B cell (primary cell): ENCODE measurements at regions not wholly inside any gene's neighbourhood (a gene's known extent, or its start where the extent isn't known, plus 50 kb on each side); places are given as distances from the start of the nearest gene placed in this dataset.

Experiments
- ATAC-seq: fragments of 200-7000 bp; cut with Tn5 transposase; one replicate; pipeline ENCODE4 v1.10.0; 2021; ENCODE audit warnings: low read depth, mild to moderate bottlenecking, moderate number of reproducible peaks, moderate library complexity
- CTCF ChIA-PET: fragments of 350-600 bp; sonication (Branson Sonifier 250); formaldehyde crosslinking; loops from one replicate; lab custom pipeline; 2021; ENCODE audit warnings: antibody characterized with exemption, inconsistent platforms; lab: Charles Lee
- POLR2A ChIA-PET: fragments of 350-600 bp; sonication (Branson Sonifier 250); formaldehyde crosslinking; loops from one replicate; lab custom pipeline; 2021; ENCODE audit warnings: antibody characterized with exemption; lab: Charles Lee
- DNase-seq: peaks from one replicate; pipeline ENCODE4 v3.0.0; 2013
- H2AFZ ChIP-seq: 2 replicates; pipeline ENCODE4 v1.6.1; 2012; ENCODE audit warnings: mild to moderate bottlenecking, low read depth, low read length; ENCODE audit not compliant: insufficient read depth, poor library complexity, severe bottlenecking
- H3K27ac ChIP-seq, 2 donors: 1 replicate in 1 of 2; 2 replicates in 1 of 2; pipeline ENCODE4 v1.5.1; 2012 to 2013; ENCODE audit warnings: low read length in 2 of 2, mild to moderate bottlenecking in 2 of 2, moderate library complexity in 1 of 2
- H3K27me3 ChIP-seq, 4 experiments: fragments of 200-600 bp in 1 of 4; sonication (generic) in 1 of 4; replicated peaks in 1 of 4; 1 replicate in 2 of 4; 2 replicates in 2 of 4; pipeline versions ENCODE4 v1.6.1 to v1.7.0; 2013 to 2016; ENCODE audit warnings: low read length in 3 of 4, mild to moderate bottlenecking in 2 of 4, mixed read lengths in 1 of 4, moderate library complexity in 1 of 4; ENCODE audit not compliant: insufficient read depth in 4 of 4, control insufficient read depth in 3 of 4; ENCODE audit errors: control extremely low read depth in 1 of 4
- H3K36me3 ChIP-seq, 2 experiments: replicated peaks in 1 of 2; 1 replicate in 1 of 2; 2 replicates in 1 of 2; pipeline versions ENCODE4 v1.6.1 to v1.7.1; 2013; ENCODE audit warnings: low read length in 1 of 2; ENCODE audit not compliant: insufficient read depth in 2 of 2, control insufficient read depth in 1 of 2; ENCODE audit errors: control extremely low read depth in 1 of 2, extremely low read depth in 1 of 2
- H3K4me1 ChIP-seq, 2 donors: fragments of 200-600 bp in 1 of 2; sonication (generic) in 1 of 2; 1 replicate in 1 of 2; 2 replicates in 1 of 2; pipeline versions ENCODE4 v1.5.1 to v1.6.1; 2013 to 2017; ENCODE audit warnings: low read length in 2 of 2; ENCODE audit not compliant: control insufficient read depth in 2 of 2, insufficient read depth in 2 of 2
- H3K4me2 ChIP-seq: replicated peaks from 2 replicates; pipeline ENCODE3; 2012; ENCODE audit warnings: mild to moderate bottlenecking, low read depth, low read length; ENCODE audit not compliant: poor library complexity, severe bottlenecking
- H3K4me3 ChIP-seq, 5 experiments: fragments of 200-600 bp in 1 of 5; sonication (generic) in 1 of 5; 1 replicate in 3 of 5; 2 replicates in 2 of 5; pipeline versions ENCODE4 v1.5.1 to v1.7.0; 2011 to 2016; ENCODE audit warnings: low read length in 4 of 5, mild to moderate bottlenecking in 4 of 5, low read depth in 2 of 5, control low read depth in 1 of 5, moderate library complexity in 1 of 5; ENCODE audit not compliant: insufficient read depth in 1 of 5; ENCODE audit errors: control extremely low read depth in 1 of 5, extremely low read depth in 1 of 5
- H3K79me2 ChIP-seq: fragments of 200-600 bp; sonication (generic); one replicate; pipeline ENCODE4 v1.6.0; 2016; ENCODE audit warnings: low read length; ENCODE audit not compliant: control insufficient read depth, insufficient read depth
- H3K9ac ChIP-seq: fragments of 200-600 bp; sonication (generic); 2 replicates; pipeline ENCODE4 v1.6.1; 2017; ENCODE audit warnings: mild to moderate bottlenecking, low read length, moderate library complexity
- H3K9me3 ChIP-seq, 3 donors: one replicate each; pipeline versions ENCODE4 v1.6.1 to v1.7.1; 2013; ENCODE audit warnings: low read length in 2 of 3; ENCODE audit not compliant: control insufficient read depth in 2 of 3, insufficient read depth in 1 of 3; ENCODE audit errors: control extremely low read depth in 1 of 3
- H4K20me1 ChIP-seq: 2 replicates; pipeline ENCODE4 v1.6.0; 2012; ENCODE audit warnings: mild to moderate bottlenecking, low read length; ENCODE audit not compliant: insufficient read depth, control insufficient read depth, poor library complexity, severe bottlenecking
- H3K27ac Mint-ChIP-seq: one replicate; pipeline ENCODE4 v1.8.0; 2021; ENCODE audit warnings: mixed read lengths
- H3K27me3 Mint-ChIP-seq: one replicate; pipeline ENCODE4 v1.8.0; 2021; ENCODE audit warnings: mixed read lengths
- H3K4me1 Mint-ChIP-seq: one replicate; pipeline ENCODE4 v1.8.0; 2021; ENCODE audit warnings: mixed read lengths
- H3K4me3 Mint-ChIP-seq: one replicate; pipeline ENCODE4 v1.8.0; 2021; ENCODE audit warnings: mixed read lengths
- H3K9me3 Mint-ChIP-seq: one replicate; pipeline ENCODE4 v1.8.0; 2022; ENCODE audit warnings: mixed read lengths; ENCODE audit not compliant: insufficient read depth
- EZH2 ChIP-seq: IDR thresholded peaks from 2 replicates; pipeline ENCODE4 v1.6.1; 2012; ENCODE audit warnings: borderline replicate concordance, low read depth, mild to moderate bottlenecking, moderate library complexity, low read length; ENCODE audit not compliant: insufficient read depth, poor library complexity, severe bottlenecking
- WGBS: methylation state at CpG from one replicate; pipeline ENCODE4 v1.1.5; 2013; ENCODE audit warnings: missing lambda C conversion rate; ENCODE audit not compliant: insufficient coverage; 5-methylcytosine and 5-hydroxymethylcytosine counted together
- intact Hi-C: fragments of 100-400 bp; cut with micrococcal nuclease; formaldehyde crosslinking; loops from one replicate; pipeline ENCODE4 v1.10.0; 2022
- TF ChIP-seq, protein P1 (sequence below): fragments of 200-600 bp; IDR thresholded peaks from one replicate; pipeline ENCODE4 v1.8.0; 2022; ENCODE audit warnings: antibody characterized with exemption, mild to moderate bottlenecking

DNA sequence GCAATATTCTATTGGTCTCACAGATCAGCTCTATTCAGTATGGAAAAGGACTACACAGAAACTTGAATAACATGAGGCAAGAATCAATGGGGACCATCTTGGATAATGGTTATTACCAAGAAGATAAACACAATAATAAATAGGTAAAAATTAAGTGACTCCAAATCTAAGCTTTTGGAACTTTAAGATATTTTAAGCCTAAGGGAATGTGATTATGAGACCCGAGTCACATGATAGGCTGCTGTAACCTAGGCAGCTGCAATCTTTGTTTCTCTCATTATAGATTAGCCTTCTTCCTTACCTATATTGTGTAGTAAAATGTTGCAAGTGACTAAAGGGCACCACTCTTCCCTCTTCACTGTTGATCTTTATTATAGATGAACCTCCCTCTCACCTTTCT lies 121.9 kb downstream of the SYT10 start:
- H3K79me2 ChIP-seq = no peaks in the 10 kb centered on the region
- intact Hi-C loops = no loop called here

DNA sequence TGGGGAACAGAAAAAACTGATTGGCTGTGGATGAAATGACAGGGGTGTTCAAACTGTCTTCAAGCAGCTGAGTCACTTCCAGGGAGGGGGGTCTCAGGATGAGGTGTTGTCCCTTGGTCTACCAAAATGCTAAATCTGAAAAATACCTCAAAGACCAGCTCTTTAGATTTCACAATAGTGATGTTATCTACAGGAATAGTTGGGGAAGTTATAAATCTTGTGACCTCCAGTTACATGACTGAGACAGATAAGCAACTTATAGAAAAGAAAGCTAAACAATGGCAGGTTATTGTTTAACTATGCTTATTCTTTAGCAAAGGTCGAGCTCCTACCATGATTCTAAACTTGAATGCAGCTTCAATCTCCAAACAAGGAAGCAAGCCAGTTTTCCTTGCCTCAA lies 125.4 kb downstream of the SYT10 start:
- H3K4me2 ChIP-seq = no peak overlapping the region
- no peak overlapping the region for H3K27ac Mint-ChIP-seq
- intact Hi-C loops = no loop called here
- H2AFZ ChIP-seq = no peak overlapping the region
- no peak overlapping the region for H3K4me3 ChIP-seq
- H4K20me1 ChIP-seq = no peaks in the 10 kb centered on the region
- no peaks in the 10 kb centered on the region for H3K36me3 ChIP-seq
- H3K27ac ChIP-seq = no peak overlapping the region
- no peaks in the 10 kb centered on the region for H3K27me3 ChIP-seq
- H3K79me2 ChIP-seq = no peaks in the 10 kb centered on the region
- no peaks in the 10 kb centered on the region for H3K4me1 Mint-ChIP-seq
- H3K4me1 ChIP-seq = no peaks in the 10 kb centered on the region
- H3K4me3 Mint-ChIP-seq = no peak overlapping the region
- TF ChIP-seq, protein P1, sequence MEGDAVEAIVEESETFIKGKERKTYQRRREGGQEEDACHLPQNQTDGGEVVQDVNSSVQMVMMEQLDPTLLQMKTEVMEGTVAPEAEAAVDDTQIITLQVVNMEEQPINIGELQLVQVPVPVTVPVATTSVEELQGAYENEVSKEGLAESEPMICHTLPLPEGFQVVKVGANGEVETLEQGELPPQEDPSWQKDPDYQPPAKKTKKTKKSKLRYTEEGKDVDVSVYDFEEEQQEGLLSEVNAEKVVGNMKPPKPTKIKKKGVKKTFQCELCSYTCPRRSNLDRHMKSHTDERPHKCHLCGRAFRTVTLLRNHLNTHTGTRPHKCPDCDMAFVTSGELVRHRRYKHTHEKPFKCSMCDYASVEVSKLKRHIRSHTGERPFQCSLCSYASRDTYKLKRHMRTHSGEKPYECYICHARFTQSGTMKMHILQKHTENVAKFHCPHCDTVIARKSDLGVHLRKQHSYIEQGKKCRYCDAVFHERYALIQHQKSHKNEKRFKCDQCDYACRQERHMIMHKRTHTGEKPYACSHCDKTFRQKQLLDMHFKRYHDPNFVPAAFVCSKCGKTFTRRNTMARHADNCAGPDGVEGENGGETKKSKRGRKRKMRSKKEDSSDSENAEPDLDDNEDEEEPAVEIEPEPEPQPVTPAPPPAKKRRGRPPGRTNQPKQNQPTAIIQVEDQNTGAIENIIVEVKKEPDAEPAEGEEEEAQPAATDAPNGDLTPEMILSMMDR = no peak
- TF ChIP-seq EZH2 = no peak
- ATAC-seq = no peak
- ChIA-PET POLR2A (no interaction called here), CTCF (no interaction called here)
- peaks cover 0 to 12% (median 3%) of the 10 kb centered on the region in 3 donors for H3K9me3 ChIP-seq
- no CpG with 5 or more reads among the region's 1 CpG for WGBS
- no peak overlapping the region for H3K9ac ChIP-seq
- no peak for DNase-seq
- H3K9me3 Mint-ChIP-seq = peaks cover 2% of the 10 kb centered on the region
- H3K27me3 Mint-ChIP-seq = no peaks in the 10 kb centered on the region

More for the DNA sequence above, 121.9 kb downstream of the SYT10 start:
- Mint-ChIP-seq H3K4me3 (no peak overlapping the region), H3K4me1 (no peaks in the 10 kb centered on the region), H3K27ac (no peak overlapping the region), H3K27me3 (no peaks in the 10 kb centered on the region), H3K9me3 (peaks cover 5% of the 10 kb centered on the region)
- no peak overlapping the region for H3K27ac ChIP-seq
- no peaks in the 10 kb centered on the region for H3K27me3 ChIP-seq
- TF ChIP-seq, protein P1 = no peak
- TF ChIP-seq EZH2 = no peak
- H3K4me3 ChIP-seq = no peak overlapping the region
- H4K20me1 ChIP-seq = no peaks in the 10 kb centered on the region
- H3K9me3 ChIP-seq = peaks cover 0 to 7% (median 0%) of the 10 kb centered on the region in 3 donors
- ATAC-seq (no peak), DNase-seq (no peak)
- no peak overlapping the region for H3K9ac ChIP-seq
- H3K36me3 ChIP-seq = no peaks in the 10 kb centered on the region
- no CpG with 5 or more reads among the region's 1 CpG for WGBS
- ChIA-PET CTCF (no interaction called here), POLR2A (no interaction called here)
- H3K4me2 ChIP-seq = no peak overlapping the region
- H2AFZ ChIP-seq = no peak overlapping the region
- H3K4me1 ChIP-seq = no peaks in the 10 kb centered on the region
